GM18502 (cell line): ENCODE measurements at regions not wholly inside any gene's neighbourhood (a gene's known extent, or its start where the extent isn't known, plus 50 kb on each side); places are given as distances from the start of the nearest gene placed in this dataset.
"Not testable (repeated sequence)": the region's sequence is repeated elsewhere in the genome, so short reads cannot be mapped to it uniquely, and the experiment has no call there.

Experiments used
- ATAC-seq: cut with Tn5 transposase; IDR thresholded peaks from one replicate; pipeline ENCODE4 v1.9.1; 2021; ENCODE audit warnings: mild to moderate bottlenecking; ENCODE audit not compliant: unreplicated experiment, poor library complexity

GRCh38 chr4:44563496-44563895 lies 87.9 kb downstream of the YIPF7 start:
- ATAC-seq, result no peak

DNA sequence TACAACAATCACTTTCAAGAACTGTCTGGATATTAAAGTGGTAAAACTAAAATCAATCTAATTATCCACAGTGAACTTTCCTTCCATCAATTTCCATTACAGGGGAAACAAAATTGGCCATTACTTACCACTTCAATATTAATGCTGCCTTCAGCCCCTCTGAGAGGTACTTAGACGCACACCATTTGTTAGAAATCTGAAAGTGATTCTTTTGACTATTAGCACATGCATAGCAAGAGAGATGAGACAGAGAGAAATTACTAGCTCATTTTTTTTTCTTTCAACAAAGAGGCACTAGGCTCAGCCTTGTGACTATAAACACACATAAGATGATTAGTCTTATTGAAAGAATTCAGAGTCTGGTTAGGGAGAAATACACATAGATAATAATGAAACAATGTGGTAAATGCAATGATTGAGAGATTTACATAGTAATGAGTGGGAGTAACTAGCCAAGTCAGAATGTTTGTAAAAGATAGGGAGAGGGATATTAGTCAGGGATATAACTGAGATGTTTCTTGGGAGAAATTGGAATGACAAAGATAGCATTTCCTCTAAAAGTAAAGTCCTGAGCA lies 93.3 kb downstream of the YIPF7 start:
- no peak for ATAC-seq

GRCh38 chr4:44554768-44555167 lies 96.7 kb downstream of the YIPF7 start:
- ATAC-seq, result no peak

GRCh38 chr4:44553180-44553579 lies 98.2 kb downstream of the YIPF7 start:
- ATAC-seq, result no peak

DNA sequence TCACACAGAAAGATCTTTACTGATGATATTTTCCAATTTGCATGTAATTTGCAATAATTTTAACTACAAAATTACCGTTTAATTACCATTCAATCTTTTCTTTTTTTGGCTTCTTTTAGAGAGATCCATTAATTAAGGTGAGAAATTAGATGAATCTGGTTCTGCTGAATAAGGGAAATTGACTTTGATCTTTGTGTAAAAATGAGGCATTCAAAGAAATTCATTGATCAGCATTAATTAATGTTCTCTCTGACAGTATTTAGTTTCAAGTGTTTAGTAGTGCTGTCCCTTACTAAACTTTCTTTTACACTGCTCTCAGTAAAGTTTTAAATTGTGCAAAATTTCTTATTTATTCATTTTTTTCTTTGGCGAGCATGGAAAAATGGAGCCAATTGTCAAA lies 97.2 kb upstream of the KCTD8 start:
- ATAC-seq, result no peak

GRCh38 chr4:44544158-44544557 lies 95.5 kb upstream of the KCTD8 start:
- no peak for ATAC-seq

- ATAC-seq, result peak; percentile 50
Observed at GRCh38 chr4:44538534-44538933, 89.9 kb upstream of the KCTD8 start.

DNA sequence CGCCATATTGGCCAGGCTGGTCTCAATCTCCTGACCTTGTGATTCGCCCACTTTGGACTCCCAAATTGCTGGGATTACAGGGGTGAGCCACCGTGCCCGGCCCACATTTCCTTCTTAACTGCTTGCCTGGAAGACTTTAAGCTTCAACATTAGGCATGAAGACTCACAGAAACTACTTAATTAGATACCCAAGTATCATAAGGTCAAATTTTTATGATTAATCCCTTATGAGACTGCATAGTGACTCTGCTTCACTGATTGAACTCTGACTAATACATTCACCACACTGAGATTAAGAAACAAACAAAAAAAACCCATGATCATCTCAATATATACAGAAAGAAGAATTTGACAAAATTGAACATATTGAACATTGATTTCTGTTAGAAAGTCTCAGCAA lies 87.4 kb upstream of the KCTD8 start:
- ATAC-seq, result no peak

DNA sequence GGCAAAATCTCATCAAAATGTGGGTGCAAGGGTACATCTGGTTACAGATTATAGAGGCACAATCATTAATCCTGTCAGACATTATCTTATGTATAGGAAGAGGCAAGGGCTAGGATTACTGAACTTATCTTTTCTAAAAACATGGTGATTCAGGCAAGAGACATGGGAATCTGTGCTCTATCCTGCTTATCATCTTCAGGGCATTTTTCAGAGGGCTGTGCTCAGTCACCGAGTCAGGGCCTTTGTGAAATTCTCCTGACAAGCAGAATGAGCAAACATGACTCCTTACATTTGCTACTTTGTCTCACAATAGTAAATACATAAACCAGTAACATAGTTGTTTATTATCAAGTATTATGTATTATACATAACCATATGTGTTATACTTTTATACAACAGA lies 84.2 kb upstream of the KCTD8 start:
- ATAC-seq, result no peak

- ATAC-seq, result no peak
Observed at GRCh38 chr4:44522761-44523445, 74.3 kb upstream of the KCTD8 start.

DNA sequence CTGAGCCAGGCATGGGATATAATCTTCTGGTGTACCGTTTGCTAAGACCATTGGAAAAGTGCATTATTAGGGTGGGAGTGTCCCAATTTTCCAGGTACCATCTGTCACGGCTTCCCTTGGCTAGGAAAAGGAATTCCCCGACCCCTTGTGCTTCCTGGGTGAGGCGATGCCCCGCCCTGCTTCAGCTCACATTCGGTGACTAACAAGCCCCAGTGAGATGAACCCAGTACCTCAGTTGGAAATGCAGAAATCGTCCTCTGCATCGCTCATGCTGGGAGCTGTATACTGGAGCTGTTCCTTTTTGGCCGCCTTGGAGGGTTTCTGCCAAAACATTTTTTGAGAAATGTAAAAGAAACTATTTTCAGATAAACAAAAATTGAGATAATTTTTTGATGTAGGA lies 53.6 kb upstream of the KCTD8 start:
- not testable (repeated sequence) for ATAC-seq
